ENCODE measurements at regions not wholly inside any gene's neighbourhood (a gene's known extent, or its start where the extent isn't known, plus 50 kb on each side); places are given as distances from the start of the nearest gene placed in this dataset.

GRCh38 chr10:65176994-65177393, 1655.8 kb downstream of the REEP3 start:
- TF ChIP-seq, protein P1, sequence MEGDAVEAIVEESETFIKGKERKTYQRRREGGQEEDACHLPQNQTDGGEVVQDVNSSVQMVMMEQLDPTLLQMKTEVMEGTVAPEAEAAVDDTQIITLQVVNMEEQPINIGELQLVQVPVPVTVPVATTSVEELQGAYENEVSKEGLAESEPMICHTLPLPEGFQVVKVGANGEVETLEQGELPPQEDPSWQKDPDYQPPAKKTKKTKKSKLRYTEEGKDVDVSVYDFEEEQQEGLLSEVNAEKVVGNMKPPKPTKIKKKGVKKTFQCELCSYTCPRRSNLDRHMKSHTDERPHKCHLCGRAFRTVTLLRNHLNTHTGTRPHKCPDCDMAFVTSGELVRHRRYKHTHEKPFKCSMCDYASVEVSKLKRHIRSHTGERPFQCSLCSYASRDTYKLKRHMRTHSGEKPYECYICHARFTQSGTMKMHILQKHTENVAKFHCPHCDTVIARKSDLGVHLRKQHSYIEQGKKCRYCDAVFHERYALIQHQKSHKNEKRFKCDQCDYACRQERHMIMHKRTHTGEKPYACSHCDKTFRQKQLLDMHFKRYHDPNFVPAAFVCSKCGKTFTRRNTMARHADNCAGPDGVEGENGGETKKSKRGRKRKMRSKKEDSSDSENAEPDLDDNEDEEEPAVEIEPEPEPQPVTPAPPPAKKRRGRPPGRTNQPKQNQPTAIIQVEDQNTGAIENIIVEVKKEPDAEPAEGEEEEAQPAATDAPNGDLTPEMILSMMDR (conservative IDR thresholded peaks at IDR 0.05; ENCODE audit: low read depth, low read length), result no peak
- no peak for TF ChIP-seq EZH2 (IDR thresholded peaks at IDR 0.05; ENCODE audit: borderline replicate concordance, low read depth, low read length, poor library complexity, severe bottlenecking)

All from A673 (cell line).